Upper lobe of left lung (tissue), 4 donors: ENCODE measurements at regions not wholly inside any gene's neighbourhood (a gene's known extent, or its start where the extent isn't known, plus 50 kb on each side); places are given as distances from the start of the nearest gene placed in this dataset.

Source experiments
- CTCF ChIP-seq, 6 experiments: fragments of 450-650 bp in 4 of 6; fragments of 200-600 bp in 2 of 6; sonication (generic) in 2 of 6; IDR thresholded peaks; one replicate each; pipeline ENCODE4 v1.5.1; 2016 to 2019; ENCODE audit warnings: antibody characterized with exemption in 6 of 6
- POLR2A ChIP-seq, 4 donors: fragments of 450-650 bp; IDR thresholded peaks; one replicate each; pipeline ENCODE4 v1.5.1; 2016 to 2017; ENCODE audit warnings: antibody characterized with exemption in 4 of 4, mild to moderate bottlenecking in 2 of 4

DNA sequence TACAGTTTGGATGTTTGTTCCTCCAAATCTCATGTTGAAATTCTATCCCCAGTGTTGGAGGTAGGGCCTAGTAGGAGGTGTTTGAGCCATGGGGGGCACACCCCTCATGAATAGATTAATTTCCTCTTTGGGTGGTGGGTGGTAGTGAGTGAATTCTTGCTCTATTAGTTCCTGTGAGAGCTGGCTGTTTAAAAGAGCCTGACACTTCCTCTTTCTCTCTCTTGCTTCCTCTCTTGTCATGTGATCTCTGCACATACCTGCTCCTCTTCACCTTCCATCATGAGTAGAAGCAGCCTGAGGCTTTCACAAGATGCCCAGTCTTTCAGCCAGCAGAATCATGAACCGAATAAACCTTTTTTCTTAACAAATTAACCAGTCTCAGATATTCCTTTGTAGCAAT is 340.2 kb upstream of the CHD6 start:
- no peak for TF ChIP-seq POLR2A (IDR thresholded peaks at IDR 0.05)
- no peak for TF ChIP-seq CTCF (IDR thresholded peaks at IDR 0.05)
